PFSK-1 (cell line): ENCODE measurements at regions not wholly inside any gene's neighbourhood (a gene's known extent, or its start where the extent isn't known, plus 50 kb on each side); places are given as distances from the start of the nearest gene placed in this dataset.

Experiments used
- FOXP2 ChIP-seq: optimal IDR thresholded peaks from 2 replicates; pipeline ENCODE3; 2011; ENCODE audit warnings: borderline replicate concordance, control low read depth, inconsistent platforms; ENCODE audit not compliant: insufficient read depth; ENCODE audit errors: extremely low read length, extremely low read depth
- POLR2AphosphoS5 ChIP-seq: IDR thresholded peaks from 2 replicates; pipeline ENCODE4 v1.6.1; 2012; ENCODE audit warnings: low read depth, mild to moderate bottlenecking, control low read depth, low read length, moderate library complexity
- SIN3A ChIP-seq: IDR thresholded peaks from 2 replicates; pipeline ENCODE4 v1.6.1; 2012; ENCODE audit warnings: mild to moderate bottlenecking, low read length, moderate library complexity, borderline replicate concordance; ENCODE audit not compliant: insufficient read depth
- TAF1 ChIP-seq: IDR thresholded peaks from 2 replicates; pipeline ENCODE4 v1.6.1; 2012; ENCODE audit warnings: low read length, control low read depth, borderline replicate concordance; ENCODE audit not compliant: insufficient read depth
- TF ChIP-seq, protein P1 (sequence below), 2 experiments: IDR thresholded peaks; 2 replicates each; pipeline versions ENCODE4 v1.6.1 to v1.8.0; 2011 to 2012; ENCODE audit warnings: low read depth in 2 of 2, low read length in 2 of 2, control low read depth in 1 of 2, inconsistent platforms in 1 of 2, mild to moderate bottlenecking in 1 of 2, moderate library complexity in 1 of 2; ENCODE audit not compliant: insufficient read depth in 1 of 2

DNA sequence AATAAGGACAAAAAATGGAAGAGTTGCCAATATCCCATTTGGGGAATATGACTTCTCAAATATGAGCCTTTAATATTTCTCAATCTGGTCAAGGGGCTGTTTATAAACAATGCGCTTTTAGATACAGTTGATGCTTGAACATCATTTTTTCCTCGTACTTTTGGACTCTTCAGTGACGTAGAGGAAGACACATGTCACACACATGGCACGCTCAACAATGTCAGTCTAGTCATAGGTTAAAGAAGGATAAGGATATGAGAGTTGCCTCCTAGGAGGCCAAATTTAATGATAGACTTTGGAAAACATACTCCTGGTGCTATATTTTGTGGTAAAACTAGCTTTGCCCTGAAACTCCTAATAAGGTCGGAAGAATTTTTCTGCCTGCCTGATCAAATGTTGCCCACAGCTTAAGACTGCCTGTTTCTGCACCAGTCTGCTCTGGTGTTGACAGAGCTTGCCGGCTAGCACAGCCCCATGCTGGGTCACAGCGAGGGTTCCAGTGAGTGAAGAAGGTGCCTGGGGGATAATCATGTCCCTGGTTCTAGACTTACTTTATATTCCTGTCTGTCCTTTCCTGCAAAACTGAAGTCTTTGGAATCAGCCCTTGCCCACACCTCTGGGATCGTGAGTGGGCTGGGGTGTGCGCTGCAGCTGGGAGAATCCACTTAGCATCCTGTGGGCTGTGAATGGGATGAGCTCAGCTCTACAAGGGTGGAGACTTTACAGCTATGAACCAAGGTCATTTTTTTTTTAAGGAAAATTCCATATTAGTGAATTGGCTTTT is 230.8 kb upstream of the IRX4 start:
- TF ChIP-seq, protein P1, sequence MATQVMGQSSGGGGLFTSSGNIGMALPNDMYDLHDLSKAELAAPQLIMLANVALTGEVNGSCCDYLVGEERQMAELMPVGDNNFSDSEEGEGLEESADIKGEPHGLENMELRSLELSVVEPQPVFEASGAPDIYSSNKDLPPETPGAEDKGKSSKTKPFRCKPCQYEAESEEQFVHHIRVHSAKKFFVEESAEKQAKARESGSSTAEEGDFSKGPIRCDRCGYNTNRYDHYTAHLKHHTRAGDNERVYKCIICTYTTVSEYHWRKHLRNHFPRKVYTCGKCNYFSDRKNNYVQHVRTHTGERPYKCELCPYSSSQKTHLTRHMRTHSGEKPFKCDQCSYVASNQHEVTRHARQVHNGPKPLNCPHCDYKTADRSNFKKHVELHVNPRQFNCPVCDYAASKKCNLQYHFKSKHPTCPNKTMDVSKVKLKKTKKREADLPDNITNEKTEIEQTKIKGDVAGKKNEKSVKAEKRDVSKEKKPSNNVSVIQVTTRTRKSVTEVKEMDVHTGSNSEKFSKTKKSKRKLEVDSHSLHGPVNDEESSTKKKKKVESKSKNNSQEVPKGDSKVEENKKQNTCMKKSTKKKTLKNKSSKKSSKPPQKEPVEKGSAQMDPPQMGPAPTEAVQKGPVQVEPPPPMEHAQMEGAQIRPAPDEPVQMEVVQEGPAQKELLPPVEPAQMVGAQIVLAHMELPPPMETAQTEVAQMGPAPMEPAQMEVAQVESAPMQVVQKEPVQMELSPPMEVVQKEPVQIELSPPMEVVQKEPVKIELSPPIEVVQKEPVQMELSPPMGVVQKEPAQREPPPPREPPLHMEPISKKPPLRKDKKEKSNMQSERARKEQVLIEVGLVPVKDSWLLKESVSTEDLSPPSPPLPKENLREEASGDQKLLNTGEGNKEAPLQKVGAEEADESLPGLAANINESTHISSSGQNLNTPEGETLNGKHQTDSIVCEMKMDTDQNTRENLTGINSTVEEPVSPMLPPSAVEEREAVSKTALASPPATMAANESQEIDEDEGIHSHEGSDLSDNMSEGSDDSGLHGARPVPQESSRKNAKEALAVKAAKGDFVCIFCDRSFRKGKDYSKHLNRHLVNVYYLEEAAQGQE (IDR thresholded peaks at IDR 0.05; ENCODE audit: insufficient read depth in 1 of 2, low read depth in 2 of 2, low read length in 2 of 2), result no peak
- TF ChIP-seq TAF1, result no peak
- no peak for TF ChIP-seq SIN3A
- TF ChIP-seq POLR2AphosphoS5, result no peak
- TF ChIP-seq FOXP2, result no peak

DNA sequence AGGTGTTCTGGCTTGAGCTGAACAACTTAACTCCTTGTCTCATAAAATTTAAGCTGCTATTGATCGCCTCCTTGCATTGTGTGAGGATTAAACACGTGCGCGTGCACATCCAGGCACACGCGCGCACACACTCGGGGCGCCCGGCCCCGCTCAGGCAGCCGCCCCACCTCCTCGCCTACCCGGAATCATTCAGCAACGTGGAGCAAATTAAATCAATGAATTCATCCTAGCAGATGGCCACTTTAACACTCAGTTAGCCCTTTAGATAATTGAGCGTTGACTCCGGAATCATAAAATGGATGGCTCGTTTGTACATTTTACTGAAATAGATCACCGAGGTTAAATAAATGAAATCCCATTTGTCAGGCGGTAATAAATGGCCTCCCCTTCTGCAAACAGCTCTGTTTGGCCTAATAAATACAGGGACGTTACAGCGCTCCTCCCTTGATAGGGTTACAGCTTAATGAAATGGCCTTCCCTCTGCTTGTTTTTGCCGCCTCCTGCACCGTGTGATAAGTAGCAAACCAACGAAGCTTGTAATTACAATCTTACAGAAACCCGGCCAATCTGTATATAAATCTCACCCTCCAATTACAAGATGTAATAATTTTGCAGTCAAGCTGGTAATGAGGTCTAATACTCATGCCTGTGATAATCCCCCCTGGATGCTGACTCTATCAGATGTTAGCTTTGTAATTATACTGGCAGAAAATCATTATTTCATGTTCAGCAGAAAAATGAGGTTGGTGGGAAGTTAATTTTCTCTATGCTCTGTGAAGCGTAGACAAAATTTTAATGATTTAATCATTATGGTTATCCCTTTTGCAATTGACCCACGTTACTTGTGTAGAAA is 229.7 kb upstream of the IRX4 start:
- TF ChIP-seq TAF1 (no peak), POLR2AphosphoS5 (no peak), FOXP2 (no peak), SIN3A (no peak)
- TF ChIP-seq, protein P1 (IDR thresholded peaks at IDR 0.05; ENCODE audit: insufficient read depth in 1 of 2, low read depth in 2 of 2, low read length in 2 of 2), result no peak

DNA sequence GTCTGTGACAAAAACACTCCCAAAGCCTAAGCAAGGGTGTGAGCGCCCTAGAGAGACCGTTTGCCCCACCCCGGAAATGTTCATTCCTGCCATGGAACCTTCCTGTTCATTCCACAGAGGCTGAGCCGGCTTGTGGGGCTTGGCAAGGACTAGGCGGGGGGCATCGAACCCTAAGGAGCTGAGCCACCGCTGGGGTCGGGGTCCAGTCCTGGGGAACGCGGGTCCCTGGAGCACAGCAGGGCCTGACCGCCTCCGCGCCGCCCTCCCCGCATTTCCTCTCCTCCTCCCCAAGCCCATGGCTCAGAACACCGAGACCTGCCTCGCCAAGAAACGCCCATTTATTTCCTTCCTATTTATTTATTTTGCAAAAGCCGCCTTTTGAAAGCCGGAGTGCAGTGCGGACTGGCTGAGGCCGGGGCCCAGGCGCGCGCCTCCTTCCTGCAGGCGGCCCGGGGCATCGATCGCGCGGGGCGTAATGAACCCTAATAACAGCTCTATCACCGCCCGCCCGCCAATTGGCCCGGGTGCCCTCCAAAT is 228.9 kb upstream of the IRX4 start:
- TF ChIP-seq POLR2AphosphoS5, result no peak
- TF ChIP-seq SIN3A, result no peak
- no peak for TF ChIP-seq TAF1
- TF ChIP-seq, protein P1 (IDR thresholded peaks at IDR 0.05; ENCODE audit: insufficient read depth in 1 of 2, low read depth in 2 of 2, low read length in 2 of 2), result no peak
- no peak for TF ChIP-seq FOXP2

DNA sequence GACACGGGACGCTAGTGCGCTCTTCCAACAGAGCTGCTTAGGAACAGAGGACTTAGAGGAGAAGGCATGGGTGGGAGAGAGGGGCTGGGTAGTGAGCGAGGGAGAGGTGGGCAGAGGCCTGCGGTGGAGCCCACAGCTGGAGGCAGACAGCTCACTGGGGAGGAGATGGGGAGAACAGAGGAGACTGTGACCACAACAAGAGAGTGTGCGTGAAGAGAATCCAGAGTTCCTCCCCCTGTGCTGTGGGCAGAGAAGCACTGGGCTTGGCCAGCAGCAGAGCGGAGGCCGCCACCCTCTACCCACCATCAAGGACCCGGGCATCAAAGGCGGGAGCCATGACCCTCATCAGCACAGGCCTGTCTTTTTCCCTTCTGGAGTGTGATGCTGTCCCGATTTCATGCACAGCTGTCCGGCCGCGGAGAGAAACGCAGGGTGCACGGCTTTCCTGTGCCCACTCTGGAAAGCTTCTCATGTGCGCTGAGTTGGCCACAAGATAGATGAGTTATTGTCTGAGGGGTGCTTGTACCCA is 228.3 kb upstream of the IRX4 start:
- TF ChIP-seq, protein P1 (IDR thresholded peaks at IDR 0.05; ENCODE audit: insufficient read depth in 1 of 2, low read depth in 2 of 2, low read length in 2 of 2), result no peak
- TF ChIP-seq POLR2AphosphoS5, result no peak
- TF ChIP-seq SIN3A, result no peak
- no peak for TF ChIP-seq FOXP2
- no peak for TF ChIP-seq TAF1
